Osteoblast (primary cell): ENCODE measurements at regions not wholly inside any gene's neighbourhood (a gene's known extent, or its start where the extent isn't known, plus 50 kb on each side); places are given as distances from the start of the nearest gene placed in this dataset.

ENCODE experiments used
- DNase-seq: peaks from one replicate; pipeline ENCODE4 v3.0.0; 2011; ENCODE audit warnings: low spot score, mixed read lengths; ENCODE audit not compliant: insufficient read length; ENCODE audit errors: missing footprints
- H2AFZ ChIP-seq: 2 replicates; pipeline ENCODE4 v1.6.0; 2011; ENCODE audit warnings: mild to moderate bottlenecking, low read length
- H3K27ac ChIP-seq: 2 replicates; pipeline ENCODE4 v1.5.1; 2011; ENCODE audit warnings: mild to moderate bottlenecking, low read depth, low read length, moderate library complexity
- H3K27me3 ChIP-seq: 2 replicates; pipeline ENCODE4 v1.6.0; 2012; ENCODE audit warnings: mild to moderate bottlenecking, control low read depth, inconsistent platforms, low read length, moderate library complexity; ENCODE audit not compliant: insufficient read depth
- H3K36me3 ChIP-seq: 2 replicates; pipeline ENCODE4 v1.5.1; 2011; ENCODE audit warnings: mild to moderate bottlenecking, low read length, control low read depth, moderate library complexity; ENCODE audit not compliant: insufficient read depth
- H3K4me1 ChIP-seq: 2 replicates; pipeline ENCODE4 v1.5.1; 2011; ENCODE audit warnings: mild to moderate bottlenecking, low read length, control low read depth, moderate library complexity; ENCODE audit not compliant: insufficient read depth
- H3K4me2 ChIP-seq: 2 replicates; pipeline ENCODE4 v1.6.0; 2011; ENCODE audit warnings: mild to moderate bottlenecking, low read length; ENCODE audit not compliant: insufficient read depth
- H3K4me3 ChIP-seq: fragments of 200-600 bp; sonication (generic); 3 replicates; pipeline ENCODE4 v1.5.1; 2012; ENCODE audit warnings: mild to moderate bottlenecking, low read length, inconsistent platforms; ENCODE audit not compliant: insufficient read depth
- H3K79me2 ChIP-seq: 2 replicates; pipeline ENCODE4 v1.6.0; 2012; ENCODE audit warnings: mild to moderate bottlenecking, low read length, control low read depth, inconsistent platforms; ENCODE audit not compliant: insufficient read depth
- H3K9me3 ChIP-seq: 2 replicates; pipeline ENCODE4 v1.5.1; 2011; ENCODE audit warnings: low read depth, low read length, control low read depth
- H4K20me1 ChIP-seq: 2 replicates; pipeline ENCODE4 v1.6.0; 2012; ENCODE audit warnings: mild to moderate bottlenecking, low read length, control low read depth; ENCODE audit not compliant: insufficient read depth
- CTCF ChIP-seq: IDR thresholded peaks from 2 replicates; pipeline ENCODE4 v1.5.1; 2011; ENCODE audit warnings: mild to moderate bottlenecking, low read depth, low read length, moderate library complexity; ENCODE audit errors: extremely low read depth

- no peak for TF ChIP-seq CTCF
- no peak for DNase-seq
These were observed 131.3 kb downstream of the LACC1 start for GRCh38 chr13:44011036-44011435.

GRCh38 chr13:44012910-44013757 lies 133.4 kb downstream of the LACC1 start:
- H3K36me3 ChIP-seq, result no peaks in the 10 kb centered on the region
- no peaks in the 10 kb centered on the region for H3K79me2 ChIP-seq
- H3K27me3 ChIP-seq, result no peaks in the 10 kb centered on the region
- peak overlapping the region; percentile 45 for H2AFZ ChIP-seq
- H3K4me2 ChIP-seq, result peak overlapping the region; percentile 56
- no peaks in the 10 kb centered on the region for H3K9me3 ChIP-seq
- H3K4me1 ChIP-seq, result peaks cover 8% of the 10 kb centered on the region
- no peak overlapping the region for H3K4me3 ChIP-seq
- H4K20me1 ChIP-seq, result no peaks in the 10 kb centered on the region
- peak; percentile 30 for DNase-seq
- no peak overlapping the region for H3K27ac ChIP-seq
- no peak for TF ChIP-seq CTCF

More at GRCh38 chr13:44011036-44011435, 131.3 kb downstream of the LACC1 start:
- H2AFZ ChIP-seq, result no peak overlapping the region
- H3K27ac ChIP-seq, result no peak overlapping the region
- no peak overlapping the region for H3K4me3 ChIP-seq
- H3K4me1 ChIP-seq, result peaks cover 8% of the 10 kb centered on the region
- H4K20me1 ChIP-seq, result no peaks in the 10 kb centered on the region
- H3K9me3 ChIP-seq, result peaks cover 2% of the 10 kb centered on the region
- no peaks in the 10 kb centered on the region for H3K27me3 ChIP-seq
- no peak overlapping the region for H3K4me2 ChIP-seq
- H3K79me2 ChIP-seq, result no peaks in the 10 kb centered on the region
- H3K36me3 ChIP-seq, result no peaks in the 10 kb centered on the region

- H3K9me3 ChIP-seq, result no peaks in the 10 kb centered on the region
- peak overlapping the region; percentile 45 for H2AFZ ChIP-seq
- no peak overlapping the region for H3K27ac ChIP-seq
- H3K27me3 ChIP-seq, result no peaks in the 10 kb centered on the region
- no peaks in the 10 kb centered on the region for H3K36me3 ChIP-seq
- peaks cover 8% of the 10 kb centered on the region for H3K4me1 ChIP-seq
- H4K20me1 ChIP-seq, result no peaks in the 10 kb centered on the region
- peak overlapping the region; percentile 56 for H3K4me2 ChIP-seq
- no peaks in the 10 kb centered on the region for H3K79me2 ChIP-seq
- DNase-seq, result peak; percentile 27
- no peak for TF ChIP-seq CTCF
- peak overlapping the region; percentile 29 for H3K4me3 ChIP-seq
These were observed 134.1 kb downstream of the LACC1 start for GRCh38 chr13:44013758-44014291.

GRCh38 chr13:44014501-44014900 lies 134.8 kb downstream of the LACC1 start:
- Histone ChIP-seq H3K4me2 (no peak overlapping the region), H3K36me3 (no peaks in the 10 kb centered on the region), H4K20me1 (no peaks in the 10 kb centered on the region), H3K4me3 (no peak overlapping the region), H3K4me1 (peaks cover 8% of the 10 kb centered on the region), H3K27me3 (no peaks in the 10 kb centered on the region), H3K79me2 (no peaks in the 10 kb centered on the region), H3K27ac (no peak overlapping the region), H2AFZ (no peak overlapping the region), H3K9me3 (no peaks in the 10 kb centered on the region)
- TF ChIP-seq CTCF, result no peak
- no peak for DNase-seq
